A549 (cell line): ENCODE measurements at regions not wholly inside any gene's neighbourhood (a gene's known extent, or its start where the extent isn't known, plus 50 kb on each side); places are given as distances from the start of the nearest gene placed in this dataset.

Experiments
- EP300 ChIP-seq, 2 experiments: fragments of >200 bp; sonication (Bioruptor Twin); formaldehyde crosslinking; IDR thresholded peaks; 2 replicates in 1 of 2; 3 replicates in 1 of 2; pipeline ENCODE4 v1.6.1; 2016 to 2017
- FOSL2 ChIP-seq, 2 experiments: fragments of 450-650 bp in 1 of 2; fragments of >200 bp in 1 of 2; sonication (Bioruptor Twin) in 1 of 2; formaldehyde crosslinking; IDR thresholded peaks; 2 replicates each; pipeline versions ENCODE4 v1.5.0 to v1.6.1; 2016 to 2020; ENCODE audit warnings: mild to moderate bottlenecking in 1 of 2, moderate library complexity in 1 of 2
- POLR2A ChIP-seq: IDR thresholded peaks from 2 replicates; pipeline ENCODE4 v1.6.1; 2012; ENCODE audit warnings: mild to moderate bottlenecking, low read length
- RAD21 ChIP-seq, 2 experiments: fragments of >200 bp in 1 of 2; sonication (Bioruptor Twin) in 1 of 2; formaldehyde crosslinking in 1 of 2; IDR thresholded peaks in 1 of 2; conservative IDR thresholded peaks in 1 of 2; 2 replicates in 1 of 2; 3 replicates in 1 of 2; pipeline ENCODE4 v1.6.1; 2012 to 2018; ENCODE audit warnings: inconsistent platforms in 1 of 2
- SREBF2 ChIP-seq: fragments of 450-650 bp; IDR thresholded peaks from 2 replicates; pipeline ENCODE4 v1.6.1; 2014; ENCODE audit warnings: mild to moderate bottlenecking, moderate library complexity
- TF ChIP-seq, protein P1 (sequence below): fragments of >200 bp; sonication (Bioruptor Twin); formaldehyde crosslinking; IDR thresholded peaks from 3 replicates; pipeline ENCODE4 v1.5.1; 2016

DNA sequence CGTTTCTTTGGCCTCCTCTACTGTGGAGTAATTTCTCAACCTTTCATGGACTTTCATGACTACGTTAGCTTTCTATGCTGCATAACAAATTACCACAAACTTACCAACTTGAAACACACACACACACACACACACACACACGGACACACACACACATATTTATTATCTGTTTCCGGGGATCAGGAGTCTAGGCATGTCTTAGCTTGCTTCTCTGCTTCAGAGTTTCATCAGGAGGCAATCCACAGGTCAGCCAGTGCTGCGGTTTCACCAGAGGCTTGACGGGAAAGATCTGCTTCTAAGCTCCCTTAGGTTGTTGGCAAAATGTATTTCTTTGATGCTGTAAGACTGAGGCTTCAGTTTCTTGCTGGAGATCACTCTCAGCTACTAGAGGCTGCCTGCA is 59.0 kb upstream of the C9orf72 start:
- TF ChIP-seq, protein P1, sequence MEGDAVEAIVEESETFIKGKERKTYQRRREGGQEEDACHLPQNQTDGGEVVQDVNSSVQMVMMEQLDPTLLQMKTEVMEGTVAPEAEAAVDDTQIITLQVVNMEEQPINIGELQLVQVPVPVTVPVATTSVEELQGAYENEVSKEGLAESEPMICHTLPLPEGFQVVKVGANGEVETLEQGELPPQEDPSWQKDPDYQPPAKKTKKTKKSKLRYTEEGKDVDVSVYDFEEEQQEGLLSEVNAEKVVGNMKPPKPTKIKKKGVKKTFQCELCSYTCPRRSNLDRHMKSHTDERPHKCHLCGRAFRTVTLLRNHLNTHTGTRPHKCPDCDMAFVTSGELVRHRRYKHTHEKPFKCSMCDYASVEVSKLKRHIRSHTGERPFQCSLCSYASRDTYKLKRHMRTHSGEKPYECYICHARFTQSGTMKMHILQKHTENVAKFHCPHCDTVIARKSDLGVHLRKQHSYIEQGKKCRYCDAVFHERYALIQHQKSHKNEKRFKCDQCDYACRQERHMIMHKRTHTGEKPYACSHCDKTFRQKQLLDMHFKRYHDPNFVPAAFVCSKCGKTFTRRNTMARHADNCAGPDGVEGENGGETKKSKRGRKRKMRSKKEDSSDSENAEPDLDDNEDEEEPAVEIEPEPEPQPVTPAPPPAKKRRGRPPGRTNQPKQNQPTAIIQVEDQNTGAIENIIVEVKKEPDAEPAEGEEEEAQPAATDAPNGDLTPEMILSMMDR: no peak
- TF ChIP-seq SREBF2 (no peak), RAD21 (conservative IDR thresholded peaks at IDR 0.05 in 1 of 2, IDR thresholded peaks at IDR 0.05 in 1 of 2) (no peak), POLR2A (no peak), EP300 (IDR thresholded peaks at IDR 0.05) (no peak), FOSL2 (IDR thresholded peaks at IDR 0.05) (no peak), FOSL2 (CRISPR knock-in tag; IDR thresholded peaks at IDR 0.05) (no peak)
